HG03025 (cell line): ENCODE measurements at regions not wholly inside any gene's neighbourhood (a gene's known extent, or its start where the extent isn't known, plus 50 kb on each side); places are given as distances from the start of the nearest gene placed in this dataset.

Source experiments
- ATAC-seq: cut with Tn5 transposase; IDR thresholded peaks from one replicate; pipeline ENCODE4 v1.9.1; 2021; ENCODE audit warnings: mild to moderate bottlenecking, moderate library complexity; ENCODE audit not compliant: unreplicated experiment, low FRiP score

DNA sequence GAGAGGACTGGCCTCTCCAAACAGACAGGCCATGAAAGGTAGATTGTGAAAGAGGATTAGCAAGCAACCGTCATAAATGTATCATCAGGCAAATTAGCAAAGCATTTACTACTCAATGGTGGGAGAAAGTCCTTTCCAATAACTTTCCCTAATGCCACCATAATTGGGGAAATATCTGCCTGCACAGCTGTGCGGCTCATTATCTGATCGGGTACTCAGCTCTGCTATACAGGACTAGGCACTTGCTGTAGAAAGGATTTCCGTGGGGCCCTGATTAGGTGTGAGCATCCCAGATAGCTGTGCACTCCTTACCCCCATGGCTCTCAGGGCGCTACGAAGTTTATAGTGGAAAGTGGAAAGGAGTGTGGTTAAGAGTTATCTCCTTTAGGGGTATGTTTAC lies 309.7 kb upstream of the PLET1 start:
- ATAC-seq, result no peak

DNA sequence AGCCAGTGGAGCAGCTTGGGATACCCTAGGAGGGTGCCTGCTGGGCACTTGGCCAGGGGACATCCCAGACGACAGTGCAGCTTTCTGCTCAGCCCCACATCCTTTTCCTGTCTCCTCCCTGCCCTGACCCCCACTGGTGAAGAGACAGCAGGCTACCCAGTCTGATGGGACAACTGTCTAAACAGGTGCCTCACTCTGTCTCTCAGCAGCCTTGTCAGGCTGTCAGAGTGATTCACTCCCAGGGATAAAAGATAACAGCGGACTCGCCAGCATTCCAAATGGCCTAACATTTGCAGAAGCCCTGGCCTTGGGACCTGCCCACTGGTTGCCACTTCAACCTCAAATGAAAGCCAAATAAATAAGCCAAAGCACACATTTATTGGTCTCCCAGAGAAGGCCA lies 318.6 kb upstream of the PLET1 start:
- ATAC-seq, result no peak

DNA sequence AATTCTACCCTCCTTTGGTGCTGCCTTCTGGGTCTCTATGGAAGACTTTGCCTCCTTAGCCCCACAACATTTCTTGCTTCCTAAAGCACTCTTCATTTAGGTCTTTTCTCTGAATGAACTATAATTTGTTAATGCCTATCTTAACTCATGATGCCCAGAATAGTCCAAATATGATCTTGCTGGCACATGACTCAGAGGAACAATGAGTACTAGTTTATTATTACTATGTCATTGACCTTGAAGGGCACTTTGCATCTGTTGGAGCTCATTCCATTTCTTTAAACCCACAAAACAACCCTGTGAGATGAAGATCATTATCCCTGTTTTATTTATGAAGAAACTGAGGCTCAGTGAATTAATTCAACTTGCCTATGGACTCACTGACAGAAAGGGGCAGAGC lies 320.2 kb upstream of the PLET1 start:
- ATAC-seq, result no peak

- ATAC-seq, result peak; percentile 43
These were observed 321.1 kb upstream of the PLET1 start for GRCh38 chr11:112581747-112582146.

DNA sequence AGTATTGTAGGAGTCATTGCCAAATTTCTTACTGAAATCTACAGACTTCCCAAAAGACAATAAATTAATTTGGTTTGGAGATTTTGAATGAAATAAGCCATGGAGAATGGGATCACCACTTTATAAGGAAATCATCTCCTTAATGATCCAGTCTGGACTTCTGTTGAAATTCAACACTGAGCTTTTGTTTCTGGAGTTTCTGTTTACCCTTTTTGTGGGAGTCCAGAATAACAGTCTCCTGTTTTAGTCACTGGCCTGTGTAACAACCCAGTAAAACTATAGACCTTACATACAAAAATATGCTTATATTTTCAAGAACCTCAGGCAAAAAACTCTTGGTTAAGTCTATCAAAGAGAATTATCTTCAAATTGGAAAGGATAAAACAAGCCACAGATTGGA lies 321.7 kb upstream of the PLET1 start:
- no peak for ATAC-seq

- ATAC-seq, result peak; percentile 80
These were observed 322.7 kb upstream of the PLET1 start for GRCh38 chr11:112583261-112583893.

- no peak for ATAC-seq
These were observed 324.0 kb upstream of the PLET1 start for GRCh38 chr11:112584672-112585071.

- no peak for ATAC-seq
These were observed 327.0 kb upstream of the PLET1 start for GRCh38 chr11:112587664-112588063.

- ATAC-seq, result no peak
These were observed 327.6 kb upstream of the PLET1 start for GRCh38 chr11:112588252-112588694.

- ATAC-seq, result no peak
These were observed 328.5 kb upstream of the PLET1 start for GRCh38 chr11:112589155-112589554.

DNA sequence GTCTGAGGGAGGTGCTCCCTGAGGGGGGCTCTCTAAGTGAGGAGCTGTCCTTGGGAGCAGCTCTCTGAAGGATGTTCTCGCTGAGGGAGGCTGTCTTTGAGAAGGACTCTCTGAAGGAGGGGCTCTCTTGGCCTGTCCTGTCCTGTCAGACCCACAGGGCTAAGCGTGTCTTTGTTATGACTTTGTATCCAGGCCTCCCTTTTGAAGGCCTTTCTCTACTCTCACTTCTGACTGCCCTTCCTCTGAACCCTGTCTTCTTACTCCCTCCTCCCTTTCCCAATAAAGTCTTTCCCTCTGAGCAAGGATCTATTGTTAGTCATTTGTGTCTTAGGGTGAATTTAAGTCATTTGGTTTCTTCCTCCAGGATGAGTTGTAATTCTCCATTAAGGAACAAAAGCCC lies 330.1 kb upstream of the PLET1 start:
- no peak for ATAC-seq

DNA sequence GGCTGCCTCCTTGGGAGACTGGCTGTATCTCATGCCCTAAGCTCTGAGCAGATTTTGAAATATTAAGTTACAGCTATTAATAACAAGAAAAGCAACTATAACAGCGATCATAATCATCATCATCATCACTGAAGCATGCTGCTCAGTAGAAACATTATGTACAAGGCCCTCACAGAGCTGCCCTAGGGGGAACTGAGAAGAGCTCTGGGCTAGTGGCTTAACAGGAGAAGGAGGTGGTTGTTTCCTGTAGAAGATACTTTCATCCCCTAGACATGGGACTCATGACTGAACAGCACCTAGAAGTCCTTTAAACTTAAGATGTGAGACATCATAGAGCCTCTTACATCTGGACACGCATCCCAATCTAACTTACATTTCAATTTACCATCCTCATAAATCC lies 332.8 kb upstream of the PLET1 start:
- ATAC-seq, result peak; percentile 78

DNA sequence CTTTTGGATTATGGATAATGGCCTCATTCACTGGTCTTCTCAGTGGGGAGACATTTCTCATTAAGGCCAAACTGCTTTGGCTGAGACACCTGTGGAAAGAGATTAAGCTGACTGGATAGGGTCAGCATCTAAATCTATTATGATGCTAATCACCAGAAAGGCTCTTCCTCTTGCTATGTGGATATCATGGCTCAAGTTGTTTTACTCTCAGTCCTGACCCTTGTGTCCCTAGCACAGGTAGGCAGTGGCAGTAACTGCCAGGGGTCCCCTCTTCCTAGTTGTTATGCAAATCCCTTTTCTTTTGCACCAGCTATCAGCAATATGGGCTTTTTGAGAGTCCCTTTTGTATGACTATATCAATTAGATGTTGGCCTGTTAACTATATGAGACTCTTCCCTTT lies 335.7 kb upstream of the PLET1 start:
- ATAC-seq, result no peak

- ATAC-seq, result no peak
These were observed 336.7 kb upstream of the PLET1 start for GRCh38 chr11:112597286-112597790.

DNA sequence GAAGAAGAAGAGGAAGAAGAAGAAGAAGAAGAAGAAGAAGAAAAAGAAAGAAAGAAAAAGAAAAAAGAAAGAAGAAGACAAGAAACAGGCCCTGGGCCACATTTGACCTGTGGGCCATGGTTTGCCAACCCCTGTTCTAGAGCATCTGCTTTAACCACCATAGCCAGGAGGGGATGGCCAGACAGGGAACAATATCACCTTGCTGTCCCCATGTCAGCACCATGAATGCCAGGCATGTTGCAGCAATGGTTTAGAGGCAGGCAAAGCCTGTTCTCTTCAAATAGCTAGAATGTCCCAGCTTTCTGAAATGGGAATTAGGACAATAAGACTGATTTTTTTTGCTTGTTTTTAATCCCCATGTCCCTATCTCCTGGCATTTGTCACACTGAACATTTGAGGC lies 338.6 kb upstream of the PLET1 start:
- no peak for ATAC-seq

- ATAC-seq, result no peak
These were observed 339.3 kb upstream of the PLET1 start for GRCh38 chr11:112599856-112600533.

DNA sequence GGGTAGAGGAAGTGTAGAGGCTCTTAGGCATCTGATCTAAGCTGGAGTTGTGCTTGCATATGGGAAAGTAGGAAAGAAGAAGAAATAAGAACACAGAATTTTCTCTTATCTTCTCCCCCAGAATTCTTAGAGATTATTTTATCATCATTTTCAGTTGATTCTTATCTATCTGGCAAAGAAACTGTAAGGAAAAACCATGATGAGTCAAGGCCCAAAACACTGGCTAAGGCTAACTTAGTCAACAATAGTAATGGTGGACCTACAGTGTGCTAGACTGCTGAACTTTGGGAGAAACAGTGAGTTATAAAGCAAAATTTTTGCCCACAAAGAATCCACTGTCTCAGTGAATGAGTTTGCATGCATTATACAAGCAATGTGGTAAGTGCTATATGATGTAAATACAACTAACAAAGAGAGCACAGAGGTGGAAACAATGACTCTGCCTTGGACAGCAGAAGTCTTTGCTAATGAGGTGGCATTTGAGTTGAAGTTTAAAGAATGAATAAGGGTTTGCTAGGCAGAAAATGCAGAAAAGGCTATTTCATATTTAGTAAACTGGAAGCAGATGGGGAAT lies 344.5 kb upstream of the PLET1 start:
- no peak for ATAC-seq

- ATAC-seq, result no peak
These were observed 346.0 kb upstream of the PLET1 start for GRCh38 chr11:112606656-112607055.

DNA sequence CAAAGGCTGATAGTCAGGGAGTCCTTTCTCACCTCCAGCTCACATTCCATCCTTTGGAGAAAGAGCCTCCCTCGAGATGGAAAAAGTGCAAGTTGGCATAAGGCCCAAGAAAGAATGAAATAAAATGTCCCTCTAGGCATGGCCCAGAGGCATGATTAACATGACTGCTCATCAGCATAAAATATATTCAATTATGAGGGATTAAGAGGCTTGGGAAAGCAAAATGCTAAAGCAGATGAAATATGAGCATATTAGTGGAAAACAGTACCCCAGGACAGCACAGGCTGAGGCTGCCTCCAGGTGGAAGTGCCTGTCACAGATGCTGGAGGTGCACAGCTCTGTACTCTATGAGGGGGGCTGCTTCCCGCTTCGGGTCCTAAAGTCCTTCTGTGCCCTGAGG lies 347.8 kb upstream of the PLET1 start:
- ATAC-seq, result no peak

GRCh38 chr11:112610494-112610893 lies 349.8 kb upstream of the PLET1 start:
- no peak for ATAC-seq

DNA sequence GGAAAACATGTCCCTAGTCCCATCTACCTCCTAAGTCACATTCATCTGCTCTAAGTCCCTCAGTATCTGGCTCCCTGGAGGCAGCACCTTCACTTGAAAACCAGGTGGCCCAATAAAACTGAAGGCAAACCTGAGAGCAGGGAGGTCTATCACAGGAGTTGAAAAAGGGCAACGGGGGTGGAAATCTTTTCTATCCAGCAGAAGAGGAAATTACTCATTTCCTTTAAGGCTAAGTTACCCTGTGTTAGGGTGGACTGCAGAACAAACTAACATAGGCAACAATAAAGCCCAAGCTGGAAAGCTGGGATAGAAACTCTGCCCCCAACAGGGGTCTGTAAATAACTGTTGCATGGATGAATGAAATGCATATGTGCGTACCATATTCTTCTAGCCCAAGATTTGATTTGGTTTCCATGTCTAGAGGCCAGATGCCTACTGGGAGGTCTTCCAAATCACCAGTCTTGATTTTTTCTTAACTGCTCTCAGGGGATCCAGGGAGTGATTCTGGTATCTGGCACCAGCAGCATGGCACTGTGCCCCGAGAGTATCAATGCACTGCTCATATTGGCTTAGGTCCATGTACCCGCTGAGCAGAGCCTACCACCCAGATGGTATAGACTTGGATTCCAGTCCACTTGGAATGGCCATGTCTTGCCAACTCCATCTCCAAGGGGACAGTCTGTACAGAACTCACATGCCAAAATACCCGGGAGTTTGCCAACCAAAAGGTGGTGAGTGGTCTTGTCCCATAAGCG lies 350.0 kb upstream of the NCAM1 start:
- ATAC-seq, result no peak
